Calu3 (cell line): ENCODE measurements at regions not wholly inside any gene's neighbourhood (a gene's known extent, or its start where the extent isn't known, plus 50 kb on each side); places are given as distances from the start of the nearest gene placed in this dataset.

ENCODE experiments used
- BruUV-seq: library from RNA; stranded (reverse); fragments of 400-500 nt; replicated peaks from 2 replicates; lab custom pipeline; 2021; lab: Mats Ljungman, UMichigan
- CTCF ChIA-PET: fragments of 300-600 bp; sonication (Branson Sonifier 250); formaldehyde crosslinking; loops from one replicate; lab custom pipeline; 2022; ENCODE audit warnings: antibody characterized with exemption; lab: Charles Lee
- DNase-seq: peaks from one replicate; pipeline ENCODE4 v3.0.0; 2022
- H3K27ac Mint-ChIP-seq: one replicate; pipeline ENCODE4 v1.8.0; 2022; ENCODE audit warnings: mixed read lengths; ENCODE audit not compliant: unreplicated experiment
- H3K27me3 Mint-ChIP-seq: one replicate; pipeline ENCODE4 v1.8.0; 2022; ENCODE audit warnings: mixed read lengths; ENCODE audit not compliant: unreplicated experiment
- H3K36me3 Mint-ChIP-seq: one replicate; pipeline ENCODE4 v1.8.0; 2022; ENCODE audit warnings: mild to moderate bottlenecking, moderate library complexity, mixed read lengths; ENCODE audit not compliant: insufficient read depth, unreplicated experiment
- H3K4me1 Mint-ChIP-seq: one replicate; pipeline ENCODE4 v1.8.0; 2022; ENCODE audit warnings: mild to moderate bottlenecking, low read depth, mixed read lengths; ENCODE audit not compliant: unreplicated experiment
- H3K4me3 Mint-ChIP-seq: one replicate; pipeline ENCODE4 v1.8.0; 2022; ENCODE audit warnings: mild to moderate bottlenecking, low read depth, moderate library complexity, mixed read lengths; ENCODE audit not compliant: unreplicated experiment
- H3K9me3 Mint-ChIP-seq: one replicate; pipeline ENCODE4 v1.8.0; 2022; ENCODE audit warnings: low read depth, mixed read lengths; ENCODE audit not compliant: unreplicated experiment
- CTCF ChIP-seq: fragments of 200-600 bp; IDR thresholded peaks from one replicate; pipeline ENCODE4 v1.8.0; 2022; ENCODE audit warnings: antibody characterized with exemption; ENCODE audit not compliant: unreplicated experiment
- intact Hi-C: fragments of 100-400 bp; cut with micrococcal nuclease; formaldehyde crosslinking; loops from one replicate; pipeline ENCODE4 v1.10.0; 2022; ENCODE audit not compliant: unreplicated experiment

- Mint-ChIP-seq H3K36me3 (no peaks in the 10 kb centered on the region), H3K27ac (no peak overlapping the region), H3K9me3 (peaks cover 4% of the 10 kb centered on the region), H3K27me3 (peaks cover 50% of the 10 kb centered on the region), H3K4me1 (no peaks in the 10 kb centered on the region), H3K4me3 (no peak overlapping the region)
- intact Hi-C loops, result no loop called here
- no peak for TF ChIP-seq CTCF
- CTCF ChIA-PET, result no interaction called here
- BruUV-seq, result no TSS peak
- DNase-seq, result no peak
These were observed 229.9 kb downstream of the TFCP2L1 start for GRCh38 chr2:121055088-121055487.

- Mint-ChIP-seq H3K27ac (no peak overlapping the region), H3K9me3 (peaks cover 4% of the 10 kb centered on the region), H3K4me3 (no peak overlapping the region), H3K4me1 (no peaks in the 10 kb centered on the region), H3K27me3 (peaks cover 54% of the 10 kb centered on the region), H3K36me3 (no peaks in the 10 kb centered on the region)
- CTCF ChIA-PET, result no interaction called here
- no peak for DNase-seq
- intact Hi-C loops, result no loop called here
- no TSS peak for BruUV-seq
- no peak for TF ChIP-seq CTCF
These were observed 229.5 kb downstream of the TFCP2L1 start for GRCh38 chr2:121055501-121055900.

GRCh38 chr2:121058852-121059558, 226.0 kb downstream of the TFCP2L1 start:
- H3K27me3 Mint-ChIP-seq, result peaks cover 71% of the 10 kb centered on the region
- CTCF ChIA-PET, result no interaction called here

More at GRCh38 chr2:121058852-121059558, 226.0 kb downstream of the TFCP2L1 start:
- H3K9me3 Mint-ChIP-seq, result peaks cover 2% of the 10 kb centered on the region
- no peak overlapping the region for H3K27ac Mint-ChIP-seq
- no peak for TF ChIP-seq CTCF
- intact Hi-C loops, result no loop called here
- no peak overlapping the region for H3K4me3 Mint-ChIP-seq
- no peaks in the 10 kb centered on the region for H3K4me1 Mint-ChIP-seq
- BruUV-seq, result no TSS peak
- no peaks in the 10 kb centered on the region for H3K36me3 Mint-ChIP-seq
- DNase-seq, result no peak
